Endothelial cell of umbilical vein (primary cell): ENCODE measurements at regions not wholly inside any gene's neighbourhood (a gene's known extent, or its start where the extent isn't known, plus 50 kb on each side); places are given as distances from the start of the nearest gene placed in this dataset.

ENCODE experiments used
- BruUV-seq: library from RNA; stranded (reverse); fragments of 400-500 nt; replicated peaks from 2 replicates; lab custom pipeline; 2021; lab: Mats Ljungman, UMichigan
- CTCF ChIA-PET: fragments of 300-600, 350-600 bp; sonication (Branson Sonifier 250); formaldehyde crosslinking; loops from one replicate; lab custom pipeline; 2021; ENCODE audit warnings: antibody characterized with exemption, inconsistent platforms; lab: Charles Lee
- POLR2A ChIA-PET: fragments of 300-600, 350-600 bp; sonication (Branson Sonifier 250); formaldehyde crosslinking; loops from one replicate; lab custom pipeline; 2021; ENCODE audit warnings: antibody characterized with exemption, inconsistent platforms; lab: Charles Lee
- DNase-seq: peaks from one replicate; pipeline ENCODE4 v3.0.0-alpha.2; 2011; ENCODE audit warnings: low read depth, low spot score
- FAIRE-seq: peaks from 2 replicates; lab custom pipeline; 2011; peaks lifted over from hg19 to GRCh38; lab: Jason Lieb, UNC
- H2AFZ ChIP-seq: 2 replicates; pipeline ENCODE4 v1.6.0; 2012; ENCODE audit warnings: low read depth, low read length, control low read depth, inconsistent platforms
- H3K27ac ChIP-seq: 2 replicates; pipeline ENCODE4 v1.5.1; 2011; ENCODE audit warnings: low read depth, mild to moderate bottlenecking, control low read depth, low read length, moderate library complexity; ENCODE audit not compliant: insufficient read depth
- H3K27me3 ChIP-seq, 2 experiments: 2 replicates each; pipeline versions ENCODE4 v1.6.0 to v1.6.1; 2011; ENCODE audit warnings: low read length in 2 of 2, mixed read lengths in 1 of 2; ENCODE audit not compliant: control insufficient read depth in 2 of 2, insufficient read depth in 2 of 2
- H3K36me3 ChIP-seq, 2 experiments: 2 replicates in 1 of 2; 3 replicates in 1 of 2; pipeline ENCODE4 v1.5.1; 2011; ENCODE audit warnings: low read length in 2 of 2, mild to moderate bottlenecking in 1 of 2, moderate library complexity in 1 of 2; ENCODE audit not compliant: control insufficient read depth in 2 of 2, insufficient read depth in 2 of 2; ENCODE audit errors: extremely low read depth in 1 of 2
- H3K4me1 ChIP-seq: 3 replicates; pipeline ENCODE4 v1.5.1; 2011; ENCODE audit warnings: mild to moderate bottlenecking, low read length; ENCODE audit not compliant: control insufficient read depth, insufficient read depth; ENCODE audit errors: extremely low read depth
- H3K4me2 ChIP-seq: 2 replicates; pipeline ENCODE4 v1.6.1; 2011; ENCODE audit warnings: low read length, control low read depth, mixed read lengths; ENCODE audit not compliant: insufficient read depth
- H3K4me3 ChIP-seq, 3 experiments: fragments of 200-600 bp in 1 of 3; sonication (generic), shearing (Covaris generic) in 1 of 3; replicated peaks in 1 of 3; 2 replicates each; pipeline ENCODE4 v1.5.1; 2011 to 2016; ENCODE audit warnings: control low read depth in 3 of 3, low read length in 3 of 3, mild to moderate bottlenecking in 2 of 3, inconsistent platforms in 1 of 3, low read depth in 1 of 3, moderate library complexity in 1 of 3; ENCODE audit not compliant: insufficient read depth in 1 of 3
- H3K79me2 ChIP-seq: 2 replicates; pipeline ENCODE4 v1.6.0; 2012; ENCODE audit warnings: low read length, inconsistent platforms; ENCODE audit not compliant: control insufficient read depth, insufficient read depth
- H3K9ac ChIP-seq: replicated peaks from 2 replicates; pipeline ENCODE3; 2011; ENCODE audit warnings: low read length, control low read depth; ENCODE audit not compliant: insufficient read depth; ENCODE audit errors: extremely low read depth
- H3K9me1 ChIP-seq: replicated peaks from 3 replicates; pipeline ENCODE4 v1.6.0; 2011; ENCODE audit warnings: mild to moderate bottlenecking, low read length; ENCODE audit not compliant: control insufficient read depth, insufficient read depth; ENCODE audit errors: extremely low read depth
- H3K9me3 ChIP-seq: replicated peaks from 2 replicates; pipeline ENCODE4 v1.5.1; 2012; ENCODE audit warnings: low read length, inconsistent platforms; ENCODE audit not compliant: control insufficient read depth, insufficient read depth
- H4K20me1 ChIP-seq: replicated peaks from 2 replicates; pipeline ENCODE3; 2011; ENCODE audit warnings: mild to moderate bottlenecking, low read length; ENCODE audit not compliant: control insufficient read depth, insufficient read depth; ENCODE audit errors: extremely low read depth
- EZH2 ChIP-seq: IDR thresholded peaks from 2 replicates; pipeline ENCODE4 v1.6.1; 2012; ENCODE audit warnings: borderline replicate concordance, low read depth, mild to moderate bottlenecking, moderate library complexity, low read length, inconsistent platforms; ENCODE audit not compliant: severe bottlenecking
- FOS ChIP-seq: IDR thresholded peaks from 2 replicates; pipeline ENCODE4 v1.6.1; 2011; ENCODE audit warnings: mild to moderate bottlenecking, low read length, moderate library complexity, borderline replicate concordance; ENCODE audit not compliant: insufficient read depth
- GATA2 ChIP-seq: IDR thresholded peaks from 2 replicates; pipeline ENCODE4 v1.7.0; 2011; ENCODE audit warnings: low read depth, mild to moderate bottlenecking, moderate library complexity, mixed read lengths, low read length; ENCODE audit not compliant: insufficient read length, insufficient read depth
- JUN ChIP-seq: IDR thresholded peaks from 2 replicates; pipeline ENCODE4 v1.6.1; 2011; ENCODE audit warnings: borderline replicate concordance, low read depth; ENCODE audit not compliant: insufficient read length, insufficient read depth
- MYC ChIP-seq: IDR thresholded peaks from one replicate; pipeline ENCODE4 v1.6.1; 2011; ENCODE audit warnings: mild to moderate bottlenecking, low read depth, low read length
- POLR2A ChIP-seq: IDR thresholded peaks from 2 replicates; pipeline ENCODE4 v1.6.1; 2012; ENCODE audit warnings: low read depth, mild to moderate bottlenecking, control low read depth, low read length
- POLR2AphosphoS5 ChIP-seq: IDR thresholded peaks from 2 replicates; pipeline ENCODE4 v1.6.1; 2012; ENCODE audit warnings: low read depth, mild to moderate bottlenecking, control low read depth, low read length, moderate library complexity; ENCODE audit not compliant: insufficient read depth
- dilution Hi-C: fragments of 300-500 bp; cut with MboI; formaldehyde crosslinking; loops from one replicate; pipeline ENCODE4 v1.15.0; 2019; ENCODE audit warnings: low sequenced_read_pairs; ENCODE audit not compliant: extremely low pct_ligation_motif_present
- intact Hi-C: fragments of 100-400 bp; cut with micrococcal nuclease; formaldehyde crosslinking; loops from one replicate; pipeline ENCODE4 v1.10.0; 2022
- TF ChIP-seq, protein P1 (sequence below): IDR thresholded peaks from 2 replicates; pipeline ENCODE4 v1.6.1; 2011; ENCODE audit not compliant: insufficient read depth, insufficient read length
- TF ChIP-seq, protein P2 (sequence below), 2 donors: IDR thresholded peaks; 1 replicate in 1 of 2; 2 replicates in 1 of 2; pipeline ENCODE4 v1.5.1; 2011; ENCODE audit warnings: low read length in 2 of 2, mild to moderate bottlenecking in 2 of 2, moderate library complexity in 2 of 2, control low read depth in 1 of 2, inconsistent platforms in 1 of 2, low read depth in 1 of 2; ENCODE audit not compliant: insufficient read depth in 1 of 2; ENCODE audit errors: extremely low read depth in 1 of 2

DNA sequence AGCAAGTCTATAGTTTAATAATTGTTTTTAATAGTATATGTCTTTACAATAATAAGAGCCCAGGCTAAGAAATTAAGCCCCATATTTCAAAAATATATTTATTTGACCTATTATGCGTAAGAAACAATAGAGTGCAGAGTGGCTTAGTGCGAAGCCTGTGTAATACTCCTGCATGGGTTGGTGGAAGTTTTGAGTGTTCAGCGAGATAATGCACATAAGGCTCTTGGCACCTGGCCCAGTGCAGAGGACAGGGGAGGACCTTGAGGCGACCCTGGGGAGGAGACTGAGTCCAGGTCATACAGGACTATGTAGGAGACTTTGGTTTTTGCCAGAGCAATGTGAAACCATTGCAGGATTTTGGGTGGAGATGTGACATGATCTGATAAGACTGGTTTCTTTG lies 132.4 kb upstream of the ST6GAL2 start:
- intact Hi-C loops (no loop called here), dilution Hi-C loops (no loop called here)
- Histone ChIP-seq H3K9me1 (no peaks in the 10 kb centered on the region), H3K4me3 (no peak overlapping the region), H3K79me2 (no peaks in the 10 kb centered on the region), H3K27me3 (no peaks in the 10 kb centered on the region), H3K9me3 (peaks cover 3% of the 10 kb centered on the region), H2AFZ (no peak overlapping the region), H3K4me1 (no peaks in the 10 kb centered on the region), H3K36me3 (no peaks in the 10 kb centered on the region), H3K9ac (no peak overlapping the region), H3K27ac (no peak overlapping the region), H4K20me1 (no peaks in the 10 kb centered on the region), H3K4me2 (no peak overlapping the region)
- POLR2A ChIA-PET, result no interaction called here
- TF ChIP-seq FOS (no peak), POLR2A (no peak), JUN (no peak), EZH2 (no peak), GATA2 (no peak), POLR2AphosphoS5 (no peak), MYC (no peak)
- TF ChIP-seq, protein P1, sequence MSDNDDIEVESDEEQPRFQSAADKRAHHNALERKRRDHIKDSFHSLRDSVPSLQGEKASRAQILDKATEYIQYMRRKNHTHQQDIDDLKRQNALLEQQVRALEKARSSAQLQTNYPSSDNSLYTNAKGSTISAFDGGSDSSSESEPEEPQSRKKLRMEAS, result no peak
- TF ChIP-seq, protein P2, sequence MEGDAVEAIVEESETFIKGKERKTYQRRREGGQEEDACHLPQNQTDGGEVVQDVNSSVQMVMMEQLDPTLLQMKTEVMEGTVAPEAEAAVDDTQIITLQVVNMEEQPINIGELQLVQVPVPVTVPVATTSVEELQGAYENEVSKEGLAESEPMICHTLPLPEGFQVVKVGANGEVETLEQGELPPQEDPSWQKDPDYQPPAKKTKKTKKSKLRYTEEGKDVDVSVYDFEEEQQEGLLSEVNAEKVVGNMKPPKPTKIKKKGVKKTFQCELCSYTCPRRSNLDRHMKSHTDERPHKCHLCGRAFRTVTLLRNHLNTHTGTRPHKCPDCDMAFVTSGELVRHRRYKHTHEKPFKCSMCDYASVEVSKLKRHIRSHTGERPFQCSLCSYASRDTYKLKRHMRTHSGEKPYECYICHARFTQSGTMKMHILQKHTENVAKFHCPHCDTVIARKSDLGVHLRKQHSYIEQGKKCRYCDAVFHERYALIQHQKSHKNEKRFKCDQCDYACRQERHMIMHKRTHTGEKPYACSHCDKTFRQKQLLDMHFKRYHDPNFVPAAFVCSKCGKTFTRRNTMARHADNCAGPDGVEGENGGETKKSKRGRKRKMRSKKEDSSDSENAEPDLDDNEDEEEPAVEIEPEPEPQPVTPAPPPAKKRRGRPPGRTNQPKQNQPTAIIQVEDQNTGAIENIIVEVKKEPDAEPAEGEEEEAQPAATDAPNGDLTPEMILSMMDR (IDR thresholded peaks at IDR 0.05; ENCODE audit: extremely low read depth in 1 of 2, insufficient read depth in 1 of 2, low read depth in 1 of 2, low read length in 2 of 2), result no peak
- no peak for DNase-seq
- CTCF ChIA-PET, result no interaction called here
- BruUV-seq, result no TSS peak
- no peak for FAIRE-seq
